Skeletal muscle tissue (tissue), 3 donors: ENCODE measurements at regions not wholly inside any gene's neighbourhood (a gene's known extent, or its start where the extent isn't known, plus 50 kb on each side); places are given as distances from the start of the nearest gene placed in this dataset.
"Not testable (repeated sequence)": the region's sequence is repeated elsewhere in the genome, so short reads cannot be mapped to it uniquely, and the experiment has no call there.

Experiments
- H3K27ac ChIP-seq: one replicate; pipeline ENCODE4 v1.7.0; 2013; ENCODE audit warnings: mild to moderate bottlenecking, low read depth, low read length, inconsistent platforms
- H3K27me3 ChIP-seq, 3 donors: one replicate each; pipeline ENCODE4 v1.7.0; 2013; ENCODE audit warnings: low read length in 3 of 3; ENCODE audit not compliant: control insufficient read depth in 3 of 3, insufficient read depth in 3 of 3
- H3K36me3 ChIP-seq, 3 donors: one replicate each; pipeline ENCODE4 v1.7.0; 2013; ENCODE audit warnings: low read length in 3 of 3; ENCODE audit not compliant: control insufficient read depth in 3 of 3, insufficient read depth in 3 of 3
- H3K4me1 ChIP-seq, 3 donors: one replicate each; pipeline ENCODE4 v1.7.0; 2013; ENCODE audit warnings: low read length in 3 of 3, mild to moderate bottlenecking in 3 of 3; ENCODE audit not compliant: control insufficient read depth in 3 of 3, insufficient read depth in 3 of 3
- H3K4me3 ChIP-seq, 3 donors: one replicate each; pipeline ENCODE4 v1.7.0; 2013; ENCODE audit warnings: low read length in 3 of 3
- H3K9ac ChIP-seq, 3 donors: one replicate each; pipeline ENCODE4 v1.7.0; 2013; ENCODE audit warnings: low read length in 3 of 3, mild to moderate bottlenecking in 3 of 3, moderate library complexity in 2 of 3, low read depth in 1 of 3
- H3K9me3 ChIP-seq, 3 donors: one replicate each; pipeline ENCODE4 v1.7.0; 2013; ENCODE audit warnings: low read length in 3 of 3; ENCODE audit not compliant: control insufficient read depth in 3 of 3
- donor health status: Osteomylitis.

GRCh38 chr6:144921206-144921975 is 636.3 kb downstream of the UTRN start:
- H3K4me3 ChIP-seq: no peak overlapping the region
- H3K27me3 ChIP-seq: no peaks in the 10 kb centered on the region
- no peaks in the 10 kb centered on the region for H3K9me3 ChIP-seq
- H3K4me1 ChIP-seq: no peaks in the 10 kb centered on the region
- no peak overlapping the region for H3K27ac ChIP-seq
- H3K36me3 ChIP-seq: no peaks in the 10 kb centered on the region
- H3K9ac ChIP-seq: no peak overlapping the region

- no peaks in the 10 kb centered on the region for H3K27me3 ChIP-seq
- no peaks in the 10 kb centered on the region for H3K4me1 ChIP-seq
- H3K9me3 ChIP-seq: no peaks in the 10 kb centered on the region
- H3K36me3 ChIP-seq: no peaks in the 10 kb centered on the region
- H3K4me3 ChIP-seq: no peak overlapping the region
- H3K9ac ChIP-seq: no peak overlapping the region
- H3K27ac ChIP-seq: no peak overlapping the region
These were observed 637.1 kb downstream of the UTRN start for GRCh38 chr6:144922120-144922722.

- not testable (repeated sequence) for H3K27ac ChIP-seq, H3K27me3 ChIP-seq, H3K36me3 ChIP-seq, H3K4me3 ChIP-seq, H3K4me1 ChIP-seq, H3K9me3 ChIP-seq, H3K9ac ChIP-seq
These were observed 637.8 kb downstream of the UTRN start for GRCh38 chr6:144922771-144923490.

- H3K27ac ChIP-seq, H3K9ac ChIP-seq, H3K9me3 ChIP-seq, H3K27me3 ChIP-seq, H3K4me1 ChIP-seq, H3K4me3 ChIP-seq, H3K36me3 ChIP-seq: not testable (repeated sequence)
These were observed 638.3 kb downstream of the UTRN start for GRCh38 chr6:144923491-144923787.

- Histone ChIP-seq H3K9me3 (no peaks in the 10 kb centered on the region), H3K36me3 (no peaks in the 10 kb centered on the region), H3K27me3 (no peaks in the 10 kb centered on the region), H3K4me3 (no peak overlapping the region), H3K4me1 (no peaks in the 10 kb centered on the region), H3K27ac (no peak overlapping the region), H3K9ac (no peak overlapping the region)
These were observed 643.7 kb downstream of the UTRN start for GRCh38 chr6:144928847-144929246.

GRCh38 chr6:144929262-144929661 is 644.1 kb downstream of the UTRN start:
- H3K27me3 ChIP-seq: no peaks in the 10 kb centered on the region
- no peak overlapping the region for H3K4me3 ChIP-seq
- no peaks in the 10 kb centered on the region for H3K36me3 ChIP-seq
- H3K9me3 ChIP-seq: no peaks in the 10 kb centered on the region
- H3K9ac ChIP-seq: no peak overlapping the region
- no peaks in the 10 kb centered on the region for H3K4me1 ChIP-seq
- no peak overlapping the region for H3K27ac ChIP-seq

- no peaks in the 10 kb centered on the region for H3K4me1 ChIP-seq
- H3K36me3 ChIP-seq: no peaks in the 10 kb centered on the region
- H3K27me3 ChIP-seq: no peaks in the 10 kb centered on the region
- H3K9ac ChIP-seq: no peak overlapping the region
- H3K4me3 ChIP-seq: no peak overlapping the region
- no peaks in the 10 kb centered on the region for H3K9me3 ChIP-seq
- H3K27ac ChIP-seq: no peak overlapping the region
These were observed 646.3 kb downstream of the UTRN start for GRCh38 chr6:144931172-144932035.

GRCh38 chr6:144932621-144933020 is 647.5 kb downstream of the UTRN start:
- no peaks in the 10 kb centered on the region for H3K36me3 ChIP-seq
- no peaks in the 10 kb centered on the region for H3K9me3 ChIP-seq

GRCh38 chr6:144935181-144935580 is 650.0 kb downstream of the UTRN start:
- Histone ChIP-seq H3K4me3 (no peak overlapping the region), H3K27ac (no peak overlapping the region), H3K9me3 (no peaks in the 10 kb centered on the region), H3K9ac (no peak overlapping the region), H3K4me1 (no peaks in the 10 kb centered on the region), H3K36me3 (no peaks in the 10 kb centered on the region), H3K27me3 (no peaks in the 10 kb centered on the region)

More at GRCh38 chr6:144932621-144933020, 647.5 kb downstream of the UTRN start:
- Histone ChIP-seq H3K27me3 (no peaks in the 10 kb centered on the region), H3K9ac (no peak overlapping the region), H3K4me1 (no peaks in the 10 kb centered on the region), H3K4me3 (no peak overlapping the region), H3K27ac (no peak overlapping the region)
